Muscle layer of duodenum (tissue), 2 donors: ENCODE measurements at regions not wholly inside any gene's neighbourhood (a gene's known extent, or its start where the extent isn't known, plus 50 kb on each side); places are given as distances from the start of the nearest gene placed in this dataset.

Experiments
- H3K27ac ChIP-seq: one replicate; pipeline ENCODE4 v1.7.0; 2013; ENCODE audit warnings: mild to moderate bottlenecking, low read length
- H3K27me3 ChIP-seq: one replicate; pipeline ENCODE4 v1.7.0; 2013; ENCODE audit warnings: low read depth, mild to moderate bottlenecking, control low read depth, low read length
- H3K36me3 ChIP-seq, 2 donors: one replicate each; pipeline ENCODE4 v1.7.0; 2013; ENCODE audit warnings: low read length in 2 of 2, control low read depth in 1 of 2, mild to moderate bottlenecking in 1 of 2; ENCODE audit not compliant: insufficient read depth in 2 of 2, control insufficient read depth in 1 of 2
- H3K4me1 ChIP-seq, 2 donors: one replicate each; pipeline ENCODE4 v1.7.0; 2013; ENCODE audit warnings: low read length in 2 of 2, mild to moderate bottlenecking in 2 of 2, control low read depth in 1 of 2, moderate library complexity in 1 of 2; ENCODE audit not compliant: insufficient read depth in 2 of 2, control insufficient read depth in 1 of 2
- H3K4me3 ChIP-seq, 2 donors: one replicate each; pipeline ENCODE4 v1.7.0; 2013; ENCODE audit warnings: low read length in 2 of 2, low read depth in 1 of 2, mild to moderate bottlenecking in 1 of 2
- H3K9me3 ChIP-seq, 2 donors: one replicate each; pipeline ENCODE4 v1.7.0; 2013; ENCODE audit warnings: low read length in 2 of 2, control low read depth in 1 of 2, mild to moderate bottlenecking in 1 of 2; ENCODE audit not compliant: control insufficient read depth in 1 of 2
- donor health status: healthy.

- Histone ChIP-seq H3K4me3 (no peak overlapping the region), H3K27ac (no peak overlapping the region)
Observed at GRCh38 chr2:217120429-217120828, 260.6 kb upstream of the TNP1 start.

DNA sequence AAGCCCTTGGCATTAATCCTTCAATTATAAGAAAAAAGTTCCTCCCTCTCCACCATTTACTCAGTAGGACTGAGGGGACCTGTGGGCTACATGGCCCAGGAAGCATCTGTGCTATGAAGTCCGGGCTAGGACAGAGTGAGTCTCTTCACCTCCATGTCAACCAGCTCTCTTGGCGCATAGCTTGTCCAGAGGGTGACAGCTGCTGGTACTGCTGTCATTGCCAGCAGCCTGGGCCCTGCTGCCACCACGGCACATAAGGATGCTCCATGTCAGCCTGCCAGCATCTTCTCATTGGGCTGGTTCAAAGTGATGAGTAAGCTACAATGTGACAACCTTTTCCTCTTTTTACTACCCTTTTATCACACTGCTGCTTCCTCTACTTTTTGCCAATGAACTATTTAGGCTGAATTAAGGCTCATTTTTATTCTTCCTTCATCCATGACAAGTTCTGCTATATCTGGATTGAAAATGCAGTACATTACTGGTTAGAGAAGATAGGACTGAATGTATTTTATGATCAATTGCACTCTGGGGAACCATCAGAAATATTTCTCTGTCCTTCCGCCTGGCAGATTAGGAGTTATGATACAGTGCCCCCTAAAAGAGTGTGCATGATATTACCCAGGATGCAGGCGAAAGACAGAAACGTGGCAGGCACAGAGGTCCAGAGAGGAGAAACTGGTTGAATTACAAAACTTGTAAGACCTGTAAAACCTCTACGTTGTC lies 258.9 kb upstream of the TNP1 start:
- Histone ChIP-seq H3K9me3 (no peaks in the 10 kb centered on the region), H3K36me3 (no peaks in the 10 kb centered on the region), H3K4me1 (no peaks in the 10 kb centered on the region), H3K27me3 (no peaks in the 10 kb centered on the region), H3K4me3 (no peak overlapping the region), H3K27ac (no peak overlapping the region)

More at GRCh38 chr2:217120429-217120828, 260.6 kb upstream of the TNP1 start:
- no peaks in the 10 kb centered on the region for H3K36me3 ChIP-seq
- H3K9me3 ChIP-seq: no peaks in the 10 kb centered on the region
- H3K4me1 ChIP-seq: no peaks in the 10 kb centered on the region
- no peaks in the 10 kb centered on the region for H3K27me3 ChIP-seq

- Histone ChIP-seq H3K4me1 (no peaks in the 10 kb centered on the region), H3K27me3 (no peaks in the 10 kb centered on the region), H3K27ac (no peak overlapping the region), H3K9me3 (no peaks in the 10 kb centered on the region), H3K4me3 (no peak overlapping the region), H3K36me3 (no peaks in the 10 kb centered on the region)
Observed at GRCh38 chr2:217117523-217117922, 257.7 kb upstream of the TNP1 start.

- Histone ChIP-seq H3K27ac (no peak overlapping the region), H3K4me1 (no peaks in the 10 kb centered on the region), H3K27me3 (no peaks in the 10 kb centered on the region), H3K36me3 (no peaks in the 10 kb centered on the region), H3K9me3 (no peaks in the 10 kb centered on the region), H3K4me3 (no peak overlapping the region)
Observed at GRCh38 chr2:217116610-217117009, 256.7 kb upstream of the TNP1 start.

GRCh38 chr2:217114117-217114516 lies 254.3 kb upstream of the TNP1 start:
- no peaks in the 10 kb centered on the region for H3K27me3 ChIP-seq
- H3K9me3 ChIP-seq: no peaks in the 10 kb centered on the region
- H3K27ac ChIP-seq: no peak overlapping the region
- H3K36me3 ChIP-seq: no peaks in the 10 kb centered on the region
- no peak overlapping the region for H3K4me3 ChIP-seq
- H3K4me1 ChIP-seq: no peaks in the 10 kb centered on the region

- Histone ChIP-seq H3K27ac (no peak overlapping the region), H3K9me3 (no peaks in the 10 kb centered on the region), H3K36me3 (no peaks in the 10 kb centered on the region), H3K4me3 (no peak overlapping the region), H3K27me3 (no peaks in the 10 kb centered on the region), H3K4me1 (no peaks in the 10 kb centered on the region)
Observed at GRCh38 chr2:217113491-217113890, 253.6 kb upstream of the TNP1 start.

DNA sequence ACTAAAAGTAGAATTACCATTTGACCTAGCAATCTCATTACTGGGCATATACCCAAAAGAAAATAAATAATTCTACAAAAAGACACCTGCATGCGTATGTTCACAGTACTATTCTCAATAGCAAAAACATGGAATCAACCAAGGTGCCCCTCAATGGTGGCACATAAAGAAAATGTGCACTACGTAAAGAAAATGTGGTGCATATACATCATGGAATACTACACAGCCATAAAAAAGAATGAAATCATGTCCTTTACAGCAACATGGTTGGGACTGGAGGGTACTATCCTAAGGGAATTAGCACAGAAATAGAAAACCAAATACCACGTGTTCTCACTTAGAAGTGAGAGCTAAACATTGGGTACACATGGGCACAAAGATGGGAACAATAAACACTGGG lies 250.7 kb upstream of the TNP1 start:
- H3K9me3 ChIP-seq: no peaks in the 10 kb centered on the region
- no peak overlapping the region for H3K27ac ChIP-seq

DNA sequence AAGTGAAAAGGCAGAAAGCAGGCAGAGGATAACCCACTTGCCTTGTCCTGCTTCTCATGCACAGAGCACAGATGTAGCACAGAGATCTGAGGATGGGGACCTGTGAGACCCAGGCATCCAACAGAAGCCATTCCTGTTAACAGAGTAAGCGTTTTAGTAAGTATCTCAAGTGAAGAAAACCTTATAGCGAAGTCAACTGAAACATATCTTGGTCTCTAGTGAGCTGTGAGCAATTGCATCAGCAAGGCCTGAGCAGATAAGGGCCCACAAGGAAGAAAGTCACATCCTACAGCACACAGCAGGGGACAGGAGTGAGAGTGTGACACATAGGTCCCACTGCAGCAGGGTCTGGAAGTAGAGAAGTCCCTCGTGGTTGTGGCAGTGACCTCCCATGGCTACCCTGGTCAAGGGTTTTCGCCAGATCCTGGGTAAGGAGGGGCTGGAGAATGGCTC lies 248.7 kb upstream of the TNP1 start:
- Histone ChIP-seq H3K27me3 (no peaks in the 10 kb centered on the region), H3K9me3 (no peaks in the 10 kb centered on the region), H3K27ac (no peak overlapping the region), H3K4me3 (no peak overlapping the region), H3K36me3 (peaks cover 0 to 5% of the 10 kb centered on the region in 2 donors), H3K4me1 (no peaks in the 10 kb centered on the region)

More for the DNA sequence above, 250.7 kb upstream of the TNP1 start:
- no peak overlapping the region for H3K4me3 ChIP-seq
- H3K27me3 ChIP-seq: no peaks in the 10 kb centered on the region
- no peaks in the 10 kb centered on the region for H3K4me1 ChIP-seq
- H3K36me3 ChIP-seq: peaks cover 0 to 1% of the 10 kb centered on the region in 2 donors

GRCh38 chr2:217108086-217108485 lies 248.2 kb upstream of the TNP1 start:
- Histone ChIP-seq H3K9me3 (no peaks in the 10 kb centered on the region), H3K27me3 (no peaks in the 10 kb centered on the region), H3K4me1 (no peaks in the 10 kb centered on the region), H3K27ac (no peak overlapping the region), H3K4me3 (no peak overlapping the region), H3K36me3 (peaks cover 0 to 5% of the 10 kb centered on the region in 2 donors)

DNA sequence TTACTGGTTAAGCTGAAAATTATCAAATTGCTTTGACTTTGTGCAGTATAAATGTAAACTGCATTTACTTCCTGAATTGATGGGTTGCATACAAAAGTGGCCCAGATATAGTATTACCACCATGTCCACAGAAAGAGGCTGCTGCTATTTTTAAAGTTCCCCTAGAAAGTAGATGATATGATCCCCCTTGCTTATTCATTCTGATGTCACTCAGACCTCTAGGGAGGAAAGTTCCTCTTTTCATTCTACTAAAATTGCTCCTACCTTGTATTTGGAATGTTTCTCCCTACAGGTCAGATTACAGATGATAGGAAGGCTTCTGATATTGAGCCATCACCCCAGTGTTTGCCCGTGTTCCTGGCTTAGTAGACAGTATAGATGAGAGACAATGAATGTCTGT lies 247.6 kb upstream of the TNP1 start:
- Histone ChIP-seq H3K27me3 (no peaks in the 10 kb centered on the region), H3K4me3 (no peak overlapping the region), H3K27ac (no peak overlapping the region), H3K9me3 (no peaks in the 10 kb centered on the region), H3K36me3 (peaks cover 0 to 5% of the 10 kb centered on the region in 2 donors), H3K4me1 (no peaks in the 10 kb centered on the region)

DNA sequence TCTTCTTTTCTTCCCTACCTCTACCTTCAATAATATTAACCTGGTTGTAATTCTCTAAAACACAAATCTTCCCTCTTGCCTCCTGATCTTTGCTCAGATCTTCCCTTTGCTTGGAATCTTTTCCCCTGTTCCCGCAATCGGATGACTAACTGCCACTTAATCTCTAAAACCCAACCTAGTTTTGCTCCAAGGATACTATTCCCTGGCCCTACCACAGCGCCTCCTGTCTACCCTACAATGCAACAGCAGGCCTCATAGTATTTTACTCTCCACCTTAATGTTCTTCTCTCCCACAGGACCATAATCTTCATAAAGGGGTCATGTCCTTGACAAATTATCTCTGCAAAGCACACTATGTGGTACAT lies 246.8 kb upstream of the TNP1 start:
- H3K27me3 ChIP-seq: no peaks in the 10 kb centered on the region
- no peaks in the 10 kb centered on the region for H3K9me3 ChIP-seq
- H3K27ac ChIP-seq: no peak overlapping the region
- peaks cover 0 to 5% of the 10 kb centered on the region in 2 donors for H3K36me3 ChIP-seq
- no peak overlapping the region for H3K4me3 ChIP-seq
- H3K4me1 ChIP-seq: no peaks in the 10 kb centered on the region
